ENCODE measurements at regions not wholly inside any gene's neighbourhood (a gene's known extent, or its start where the extent isn't known, plus 50 kb on each side); places are given as distances from the start of the nearest gene placed in this dataset.

- TF ChIP-seq CTCF (IDR thresholded peaks at IDR 0.05), result no peak
- no peak for TF ChIP-seq POLR2A (IDR thresholded peaks at IDR 0.05)
- no peak for TF ChIP-seq EP300 (IDR thresholded peaks at IDR 0.05; ENCODE audit: low read depth)
- no peak for TF ChIP-seq POLR2AphosphoS5 (IDR thresholded peaks at IDR 0.05)
Measured at GRCh38 chr13:90374168-90374567, 973.3 kb upstream of the MIR17HG start.
